ENCODE measurements at regions not wholly inside any gene's neighbourhood (a gene's known extent, or its start where the extent isn't known, plus 50 kb on each side); places are given as distances from the start of the nearest gene placed in this dataset.

DNA sequence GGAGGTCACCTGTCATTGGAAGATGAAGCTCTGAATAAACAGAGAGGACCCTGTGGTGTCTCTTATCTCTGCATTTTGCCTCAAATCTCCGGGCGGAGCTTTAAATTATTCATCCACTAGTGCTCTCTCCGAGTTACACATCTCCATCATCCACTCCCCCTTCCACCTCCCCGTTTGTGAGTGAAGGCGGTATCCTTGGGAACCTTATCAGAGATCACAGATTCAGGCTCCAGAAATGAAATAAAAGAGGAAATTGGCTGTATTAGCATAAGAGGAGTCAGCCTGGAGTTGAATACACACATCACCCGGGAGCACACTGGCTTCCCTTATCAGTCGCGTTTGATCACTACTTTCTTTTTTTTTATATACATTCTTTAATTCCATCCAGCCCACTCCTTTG, 1184.8 kb downstream of the GATA3 start:
- ATAC-seq = peak; percentile 87
- TF ChIP-seq, protein P1, sequence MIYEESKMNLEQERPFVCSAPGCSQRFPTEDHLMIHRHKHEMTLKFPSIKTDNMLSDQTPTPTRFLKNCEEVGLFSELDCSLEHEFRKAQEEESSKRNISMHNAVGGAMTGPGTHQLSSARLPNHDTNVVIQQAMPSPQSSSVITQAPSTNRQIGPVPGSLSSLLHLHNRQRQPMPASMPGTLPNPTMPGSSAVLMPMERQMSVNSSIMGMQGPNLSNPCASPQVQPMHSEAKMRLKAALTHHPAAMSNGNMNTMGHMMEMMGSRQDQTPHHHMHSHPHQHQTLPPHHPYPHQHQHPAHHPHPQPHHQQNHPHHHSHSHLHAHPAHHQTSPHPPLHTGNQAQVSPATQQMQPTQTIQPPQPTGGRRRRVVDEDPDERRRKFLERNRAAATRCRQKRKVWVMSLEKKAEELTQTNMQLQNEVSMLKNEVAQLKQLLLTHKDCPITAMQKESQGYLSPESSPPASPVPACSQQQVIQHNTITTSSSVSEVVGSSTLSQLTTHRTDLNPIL (CRISPR knock-in tag; IDR thresholded peaks at IDR 0.05; ENCODE audit: low read depth) = no peak
- TF ChIP-seq TOX (CRISPR knock-in tag; IDR thresholded peaks at IDR 0.05; ENCODE audit: borderline replicate concordance) (no peak), ZC3H10 (CRISPR knock-in tag; IDR thresholded peaks at IDR 0.05) (no peak), GLIS3 (CRISPR knock-in tag; IDR thresholded peaks at IDR 0.05) (no peak), ZFP30 (CRISPR knock-in tag; IDR thresholded peaks at IDR 0.05) (no peak), OSR1 (CRISPR knock-in tag; IDR thresholded peaks at IDR 0.05) (no peak), PPARA (CRISPR knock-in tag; IDR thresholded peaks at IDR 0.05; ENCODE audit: borderline replicate concordance) (no peak), ZNF8 (CRISPR knock-in tag; IDR thresholded peaks at IDR 0.05) (no peak), SNAI2 (CRISPR knock-in tag; IDR thresholded peaks at IDR 0.05) (0 out of 2 replicates have a peak, but pooled peaks have one; percentile 7), RARB (CRISPR knock-in tag; IDR thresholded peaks at IDR 0.05) (no peak), TCF4 (CRISPR knock-in tag; IDR thresholded peaks at IDR 0.05; ENCODE audit: borderline replicate concordance) (peak; percentile 74; the same call in 1 of the 2 replicates), ARNTL (CRISPR knock-in tag; IDR thresholded peaks at IDR 0.05; ENCODE audit: borderline replicate concordance, low read depth) (no peak), BACH2 (CRISPR knock-in tag; IDR thresholded peaks at IDR 0.05; ENCODE audit: borderline replicate concordance) (no peak), ZNF70 (CRISPR knock-in tag; IDR thresholded peaks at IDR 0.05) (no peak), ZFP3 (CRISPR knock-in tag; IDR thresholded peaks at IDR 0.05) (no peak), ZNF565 (CRISPR knock-in tag; conservative IDR thresholded peaks at IDR 0.05; ENCODE audit: low read depth) (no peak), ESRRG (CRISPR knock-in tag; IDR thresholded peaks at IDR 0.05) (no peak), ISL1 (CRISPR knock-in tag; IDR thresholded peaks at IDR 0.05) (peak; percentile 90), CSDC2 (CRISPR knock-in tag; IDR thresholded peaks at IDR 0.05) (no peak; the same call in 1 of the 2 replicates)
- TF ChIP-seq, protein P2, sequence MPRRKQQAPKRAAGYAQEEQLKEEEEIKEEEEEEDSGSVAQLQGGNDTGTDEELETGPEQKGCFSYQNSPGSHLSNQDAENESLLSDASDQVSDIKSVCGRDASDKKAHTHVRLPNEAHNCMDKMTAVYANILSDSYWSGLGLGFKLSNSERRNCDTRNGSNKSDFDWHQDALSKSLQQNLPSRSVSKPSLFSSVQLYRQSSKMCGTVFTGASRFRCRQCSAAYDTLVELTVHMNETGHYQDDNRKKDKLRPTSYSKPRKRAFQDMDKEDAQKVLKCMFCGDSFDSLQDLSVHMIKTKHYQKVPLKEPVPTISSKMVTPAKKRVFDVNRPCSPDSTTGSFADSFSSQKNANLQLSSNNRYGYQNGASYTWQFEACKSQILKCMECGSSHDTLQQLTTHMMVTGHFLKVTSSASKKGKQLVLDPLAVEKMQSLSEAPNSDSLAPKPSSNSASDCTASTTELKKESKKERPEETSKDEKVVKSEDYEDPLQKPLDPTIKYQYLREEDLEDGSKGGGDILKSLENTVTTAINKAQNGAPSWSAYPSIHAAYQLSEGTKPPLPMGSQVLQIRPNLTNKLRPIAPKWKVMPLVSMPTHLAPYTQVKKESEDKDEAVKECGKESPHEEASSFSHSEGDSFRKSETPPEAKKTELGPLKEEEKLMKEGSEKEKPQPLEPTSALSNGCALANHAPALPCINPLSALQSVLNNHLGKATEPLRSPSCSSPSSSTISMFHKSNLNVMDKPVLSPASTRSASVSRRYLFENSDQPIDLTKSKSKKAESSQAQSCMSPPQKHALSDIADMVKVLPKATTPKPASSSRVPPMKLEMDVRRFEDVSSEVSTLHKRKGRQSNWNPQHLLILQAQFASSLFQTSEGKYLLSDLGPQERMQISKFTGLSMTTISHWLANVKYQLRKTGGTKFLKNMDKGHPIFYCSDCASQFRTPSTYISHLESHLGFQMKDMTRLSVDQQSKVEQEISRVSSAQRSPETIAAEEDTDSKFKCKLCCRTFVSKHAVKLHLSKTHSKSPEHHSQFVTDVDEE (CRISPR knock-in tag; IDR thresholded peaks at IDR 0.05) = peak; percentile 95
- TF ChIP-seq, protein P3, sequence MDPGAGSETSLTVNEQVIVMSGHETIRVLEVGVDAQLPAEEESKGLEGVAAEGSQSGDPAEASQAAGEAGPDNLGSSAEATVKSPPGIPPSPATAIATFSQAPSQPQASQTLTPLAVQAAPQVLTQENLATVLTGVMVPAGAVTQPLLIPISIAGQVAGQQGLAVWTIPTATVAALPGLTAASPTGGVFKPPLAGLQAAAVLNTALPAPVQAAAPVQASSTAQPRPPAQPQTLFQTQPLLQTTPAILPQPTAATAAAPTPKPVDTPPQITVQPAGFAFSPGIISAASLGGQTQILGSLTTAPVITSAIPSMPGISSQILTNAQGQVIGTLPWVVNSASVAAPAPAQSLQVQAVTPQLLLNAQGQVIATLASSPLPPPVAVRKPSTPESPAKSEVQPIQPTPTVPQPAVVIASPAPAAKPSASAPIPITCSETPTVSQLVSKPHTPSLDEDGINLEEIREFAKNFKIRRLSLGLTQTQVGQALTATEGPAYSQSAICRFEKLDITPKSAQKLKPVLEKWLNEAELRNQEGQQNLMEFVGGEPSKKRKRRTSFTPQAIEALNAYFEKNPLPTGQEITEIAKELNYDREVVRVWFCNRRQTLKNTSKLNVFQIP (CRISPR knock-in tag; IDR thresholded peaks at IDR 0.05; ENCODE audit: borderline replicate concordance, low read depth) = no peak
- TF ChIP-seq, protein P4, sequence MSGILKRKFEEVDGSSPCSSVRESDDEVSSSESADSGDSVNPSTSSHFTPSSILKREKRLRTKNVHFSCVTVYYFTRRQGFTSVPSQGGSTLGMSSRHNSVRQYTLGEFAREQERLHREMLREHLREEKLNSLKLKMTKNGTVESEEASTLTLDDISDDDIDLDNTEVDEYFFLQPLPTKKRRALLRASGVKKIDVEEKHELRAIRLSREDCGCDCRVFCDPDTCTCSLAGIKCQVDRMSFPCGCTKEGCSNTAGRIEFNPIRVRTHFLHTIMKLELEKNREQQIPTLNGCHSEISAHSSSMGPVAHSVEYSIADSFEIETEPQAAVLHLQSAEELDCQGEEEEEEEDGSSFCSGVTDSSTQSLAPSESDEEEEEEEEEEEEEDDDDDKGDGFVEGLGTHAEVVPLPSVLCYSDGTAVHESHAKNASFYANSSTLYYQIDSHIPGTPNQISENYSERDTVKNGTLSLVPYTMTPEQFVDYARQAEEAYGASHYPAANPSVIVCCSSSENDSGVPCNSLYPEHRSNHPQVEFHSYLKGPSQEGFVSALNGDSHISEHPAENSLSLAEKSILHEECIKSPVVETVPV (CRISPR knock-in tag; IDR thresholded peaks at IDR 0.05) = peak; percentile 19; the same call in 1 of the 2 replicates
- TF ChIP-seq, protein P5, sequence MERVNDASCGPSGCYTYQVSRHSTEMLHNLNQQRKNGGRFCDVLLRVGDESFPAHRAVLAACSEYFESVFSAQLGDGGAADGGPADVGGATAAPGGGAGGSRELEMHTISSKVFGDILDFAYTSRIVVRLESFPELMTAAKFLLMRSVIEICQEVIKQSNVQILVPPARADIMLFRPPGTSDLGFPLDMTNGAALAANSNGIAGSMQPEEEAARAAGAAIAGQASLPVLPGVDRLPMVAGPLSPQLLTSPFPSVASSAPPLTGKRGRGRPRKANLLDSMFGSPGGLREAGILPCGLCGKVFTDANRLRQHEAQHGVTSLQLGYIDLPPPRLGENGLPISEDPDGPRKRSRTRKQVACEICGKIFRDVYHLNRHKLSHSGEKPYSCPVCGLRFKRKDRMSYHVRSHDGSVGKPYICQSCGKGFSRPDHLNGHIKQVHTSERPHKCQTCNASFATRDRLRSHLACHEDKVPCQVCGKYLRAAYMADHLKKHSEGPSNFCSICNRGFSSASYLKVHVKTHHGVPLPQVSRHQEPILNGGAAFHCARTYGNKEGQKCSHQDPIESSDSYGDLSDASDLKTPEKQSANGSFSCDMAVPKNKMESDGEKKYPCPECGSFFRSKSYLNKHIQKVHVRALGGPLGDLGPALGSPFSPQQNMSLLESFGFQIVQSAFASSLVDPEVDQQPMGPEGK (CRISPR knock-in tag; IDR thresholded peaks at IDR 0.05; ENCODE audit: borderline replicate concordance) = no peak

DNA sequence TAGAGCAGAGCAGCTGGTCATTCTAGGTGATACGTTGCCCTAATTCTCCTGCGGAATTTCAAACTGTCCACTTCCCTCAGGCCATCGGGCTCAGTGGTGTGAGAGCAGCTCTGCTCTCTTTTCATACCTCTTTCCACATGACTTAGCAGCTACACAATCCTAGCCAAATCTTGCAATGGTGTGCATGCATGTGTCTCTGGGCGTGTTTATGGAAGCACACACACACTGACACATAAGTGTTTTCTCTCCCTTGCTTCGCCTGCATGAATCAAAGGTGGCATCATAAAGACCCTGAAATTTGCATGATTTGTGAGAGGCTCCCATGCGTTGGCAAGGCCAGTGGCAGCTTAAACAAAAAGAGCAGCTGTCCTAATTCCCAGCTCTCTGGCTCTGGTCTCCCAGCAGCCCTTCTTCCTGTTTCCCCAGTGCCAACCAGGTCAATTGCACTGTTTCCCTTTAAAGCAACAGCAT, 1189.5 kb downstream of the GATA3 start:
- no peak for ATAC-seq
- TF ChIP-seq ZNF8 (CRISPR knock-in tag; IDR thresholded peaks at IDR 0.05) (no peak), ARNTL (CRISPR knock-in tag; IDR thresholded peaks at IDR 0.05; ENCODE audit: borderline replicate concordance, low read depth) (no peak), BACH2 (CRISPR knock-in tag; IDR thresholded peaks at IDR 0.05; ENCODE audit: borderline replicate concordance) (no peak), ZFP30 (CRISPR knock-in tag; IDR thresholded peaks at IDR 0.05) (no peak), TOX (CRISPR knock-in tag; IDR thresholded peaks at IDR 0.05; ENCODE audit: borderline replicate concordance) (no peak), PPARA (CRISPR knock-in tag; IDR thresholded peaks at IDR 0.05; ENCODE audit: borderline replicate concordance) (no peak), SNAI2 (CRISPR knock-in tag; IDR thresholded peaks at IDR 0.05) (no peak), ESRRG (CRISPR knock-in tag; IDR thresholded peaks at IDR 0.05) (no peak), RARB (CRISPR knock-in tag; IDR thresholded peaks at IDR 0.05) (no peak), ISL1 (CRISPR knock-in tag; IDR thresholded peaks at IDR 0.05) (no peak), ZNF70 (CRISPR knock-in tag; IDR thresholded peaks at IDR 0.05) (no peak)
- TF ChIP-seq, protein P4 (CRISPR knock-in tag; IDR thresholded peaks at IDR 0.05) = no peak
- TF ChIP-seq, protein P3 (CRISPR knock-in tag; IDR thresholded peaks at IDR 0.05; ENCODE audit: borderline replicate concordance, low read depth) = no peak
- TF ChIP-seq, protein P1 (CRISPR knock-in tag; IDR thresholded peaks at IDR 0.05; ENCODE audit: low read depth) = no peak
